Astrocyte (in vitro differentiated cells and primary cell): ENCODE measurements at regions not wholly inside any gene's neighbourhood (a gene's known extent, or its start where the extent isn't known, plus 50 kb on each side); places are given as distances from the start of the nearest gene placed in this dataset.

Experiments
- DNase-seq: peaks from one replicate; pipeline ENCODE4 v3.0.0-alpha.2; 2010; ENCODE audit warnings: low read depth
- FAIRE-seq: peaks from 2 replicates; lab custom pipeline; 2011; peaks lifted over from hg19 to GRCh38; lab: Jason Lieb, UNC
- H2AFZ ChIP-seq: 2 replicates; pipeline ENCODE4 v1.6.0; 2012; ENCODE audit warnings: low read depth, low read length, inconsistent platforms
- H3K27ac ChIP-seq: 2 replicates; pipeline ENCODE4 v1.5.1; 2011; ENCODE audit warnings: low read depth, low read length, inconsistent platforms
- H3K27me3 ChIP-seq: 2 replicates; pipeline ENCODE4 v1.6.0; 2011; ENCODE audit warnings: low read length, inconsistent platforms; ENCODE audit not compliant: insufficient read depth
- H3K36me3 ChIP-seq: 2 replicates; pipeline ENCODE4 v1.5.1; 2011; ENCODE audit warnings: low read length, inconsistent platforms; ENCODE audit not compliant: insufficient read depth
- H3K4me1 ChIP-seq: 2 replicates; pipeline ENCODE4 v1.5.1; 2011; ENCODE audit warnings: low read length, inconsistent platforms; ENCODE audit not compliant: insufficient read depth
- H3K4me2 ChIP-seq: 2 replicates; pipeline ENCODE4 v1.6.0; 2012; ENCODE audit warnings: low read length, inconsistent platforms
- H3K4me3 ChIP-seq: 2 replicates; pipeline ENCODE4 v1.5.1; 2011; ENCODE audit warnings: low read depth, mild to moderate bottlenecking, low read length, inconsistent platforms; ENCODE audit not compliant: insufficient read depth
- H3K79me2 ChIP-seq: 2 replicates; pipeline ENCODE4 v1.6.0; 2012; ENCODE audit warnings: mild to moderate bottlenecking, low read length, inconsistent platforms; ENCODE audit not compliant: insufficient read depth
- H3K9ac ChIP-seq: 2 replicates; pipeline ENCODE4 v1.6.0; 2012; ENCODE audit warnings: mild to moderate bottlenecking, low read length, inconsistent platforms
- H3K9me3 ChIP-seq: 2 replicates; pipeline ENCODE4 v1.5.1; 2012; ENCODE audit warnings: low read depth, mild to moderate bottlenecking, low read length, inconsistent platforms; ENCODE audit not compliant: insufficient read depth
- H4K20me1 ChIP-seq: 2 replicates; pipeline ENCODE4 v1.6.0; 2012; ENCODE audit warnings: low read length, inconsistent platforms; ENCODE audit not compliant: insufficient read depth
- H3K27ac Mint-ChIP-seq: one replicate; pipeline ENCODE4 v1.8.0; 2021; ENCODE audit warnings: mild to moderate bottlenecking, mixed read lengths; ENCODE audit not compliant: unreplicated experiment
- H3K27me3 Mint-ChIP-seq: one replicate; pipeline ENCODE4 v1.8.0; 2021; ENCODE audit warnings: low read depth, mixed read lengths; ENCODE audit not compliant: unreplicated experiment
- H3K36me3 Mint-ChIP-seq: one replicate; pipeline ENCODE4 v1.8.0; 2021; ENCODE audit warnings: low read depth, mixed read lengths; ENCODE audit not compliant: unreplicated experiment
- H3K4me1 Mint-ChIP-seq: one replicate; pipeline ENCODE4 v1.8.0; 2021; ENCODE audit warnings: low read depth, mixed read lengths; ENCODE audit not compliant: unreplicated experiment
- H3K4me3 Mint-ChIP-seq: one replicate; pipeline ENCODE4 v1.8.0; 2021; ENCODE audit warnings: mild to moderate bottlenecking, moderate library complexity, mixed read lengths; ENCODE audit not compliant: unreplicated experiment
- H3K9me3 Mint-ChIP-seq: one replicate; pipeline ENCODE4 v1.8.0; 2021; ENCODE audit warnings: mild to moderate bottlenecking, mixed read lengths; ENCODE audit not compliant: unreplicated experiment
- CTCF ChIP-seq: IDR thresholded peaks from 2 replicates; pipeline ENCODE4 v1.5.1; 2011; ENCODE audit warnings: low read depth, mild to moderate bottlenecking, inconsistent platforms, low read length, moderate library complexity; ENCODE audit not compliant: insufficient read depth
- EZH2 ChIP-seq: IDR thresholded peaks from 2 replicates; pipeline ENCODE4 v1.6.1; 2012; ENCODE audit warnings: mild to moderate bottlenecking, low read length, inconsistent platforms; ENCODE audit not compliant: insufficient read depth

GRCh38 chr18:78032574-78032973 is 782.9 kb downstream of the GALR1 start:
- H3K27me3 Mint-ChIP-seq, result no peaks in the 10 kb centered on the region
- peaks cover 7% of the 10 kb centered on the region for H3K9me3 Mint-ChIP-seq
- no peak for FAIRE-seq
- H3K27ac ChIP-seq, result no peak overlapping the region
- H3K36me3 Mint-ChIP-seq, result no peaks in the 10 kb centered on the region
- no peak overlapping the region for H3K4me3 Mint-ChIP-seq
- H3K4me1 Mint-ChIP-seq, result no peaks in the 10 kb centered on the region
- peaks cover 3% of the 10 kb centered on the region for H3K9me3 ChIP-seq
- H4K20me1 ChIP-seq, result no peaks in the 10 kb centered on the region
- H3K27me3 ChIP-seq, result no peaks in the 10 kb centered on the region
- no peak overlapping the region for H3K9ac ChIP-seq
- H3K4me3 ChIP-seq, result no peak overlapping the region
- no peak for DNase-seq
- H3K79me2 ChIP-seq, result no peaks in the 10 kb centered on the region
- no peak overlapping the region for H2AFZ ChIP-seq
- no peaks in the 10 kb centered on the region for H3K4me1 ChIP-seq
- H3K4me2 ChIP-seq, result no peak overlapping the region
- H3K36me3 ChIP-seq, result no peaks in the 10 kb centered on the region
- TF ChIP-seq CTCF (no peak), EZH2 (no peak)
- H3K27ac Mint-ChIP-seq, result no peak overlapping the region

- no peak overlapping the region for H3K4me3 Mint-ChIP-seq
- H3K27ac Mint-ChIP-seq, result no peak overlapping the region
- Histone ChIP-seq H4K20me1 (no peaks in the 10 kb centered on the region), H3K4me1 (no peaks in the 10 kb centered on the region), H3K79me2 (no peaks in the 10 kb centered on the region), H3K27ac (no peak overlapping the region), H3K9me3 (peaks cover 4% of the 10 kb centered on the region), H3K4me3 (no peak overlapping the region), H3K9ac (no peak overlapping the region), H2AFZ (no peak overlapping the region), H3K36me3 (no peaks in the 10 kb centered on the region), H3K27me3 (no peaks in the 10 kb centered on the region), H3K4me2 (no peak overlapping the region)
- H3K4me1 Mint-ChIP-seq, result no peaks in the 10 kb centered on the region
- TF ChIP-seq EZH2 (no peak), CTCF (no peak)
- FAIRE-seq (no peak), DNase-seq (no peak)
- no peaks in the 10 kb centered on the region for H3K27me3 Mint-ChIP-seq
- H3K9me3 Mint-ChIP-seq, result peaks cover 7% of the 10 kb centered on the region
- no peaks in the 10 kb centered on the region for H3K36me3 Mint-ChIP-seq
Observed at GRCh38 chr18:78034755-78035154, 785.1 kb downstream of the GALR1 start.

GRCh38 chr18:78041218-78041617 is 791.6 kb downstream of the GALR1 start:
- no peak for DNase-seq
- no peaks in the 10 kb centered on the region for H3K79me2 ChIP-seq
- peaks cover 12% of the 10 kb centered on the region for H3K9me3 ChIP-seq
- no peaks in the 10 kb centered on the region for H3K4me1 ChIP-seq
- H2AFZ ChIP-seq, result no peak overlapping the region
- no peak overlapping the region for H3K4me3 Mint-ChIP-seq
- H3K4me2 ChIP-seq, result no peak overlapping the region
- FAIRE-seq, result no peak
- no peak overlapping the region for H3K9ac ChIP-seq
- no peaks in the 10 kb centered on the region for H3K36me3 ChIP-seq
- no peaks in the 10 kb centered on the region for H3K36me3 Mint-ChIP-seq
- H3K4me3 ChIP-seq, result no peak overlapping the region
- H3K27me3 ChIP-seq, result no peaks in the 10 kb centered on the region
- H3K9me3 Mint-ChIP-seq, result peaks cover 3% of the 10 kb centered on the region
- no peak overlapping the region for H3K27ac Mint-ChIP-seq
- no peak overlapping the region for H3K27ac ChIP-seq
- no peak for TF ChIP-seq EZH2
- TF ChIP-seq CTCF, result no peak
- no peaks in the 10 kb centered on the region for H3K27me3 Mint-ChIP-seq
- no peaks in the 10 kb centered on the region for H4K20me1 ChIP-seq
- no peaks in the 10 kb centered on the region for H3K4me1 Mint-ChIP-seq
